D341Med (cell line): ENCODE measurements at regions not wholly inside any gene's neighbourhood (a gene's known extent, or its start where the extent isn't known, plus 50 kb on each side); places are given as distances from the start of the nearest gene placed in this dataset.

Experiments used
- DNase-seq: peaks from one replicate; pipeline ENCODE4 v3.0.0; 2012; ENCODE audit warnings: low spot score

- peak; percentile 55 for DNase-seq
Measured at GRCh38 chr22:23522623-23523251, 57.4 kb downstream of the IGLL1 start.

- DNase-seq = peak; percentile 99
Measured at GRCh38 chr22:23521441-23522113, 58.5 kb downstream of the IGLL1 start.

- peak; percentile 68 for DNase-seq
Measured at GRCh38 chr22:23520863-23521440, 59.1 kb downstream of the IGLL1 start.

- DNase-seq = no peak
Measured at GRCh38 chr22:23519442-23520157, 60.5 kb downstream of the IGLL1 start.

GRCh38 chr22:23518376-23519187, 61.5 kb downstream of the IGLL1 start:
- peak; percentile 56 for DNase-seq

- DNase-seq = no peak
Measured at GRCh38 chr22:23517804-23518375, 62.2 kb downstream of the IGLL1 start.

GRCh38 chr22:23516304-23516703, 63.8 kb downstream of the IGLL1 start:
- DNase-seq = no peak

GRCh38 chr22:23514322-23515038, 65.6 kb downstream of the IGLL1 start:
- DNase-seq = no peak

GRCh38 chr22:23513705-23514104, 66.4 kb downstream of the IGLL1 start:
- no peak for DNase-seq

GRCh38 chr22:23513133-23513532, 67.0 kb downstream of the IGLL1 start:
- DNase-seq = no peak

- no peak for DNase-seq
Measured at GRCh38 chr22:23512721-23513120, 67.4 kb downstream of the IGLL1 start.

- DNase-seq = no peak
Measured at GRCh38 chr22:23512348-23512705, 67.8 kb downstream of the IGLL1 start.

- DNase-seq = no peak
Measured at GRCh38 chr22:23511627-23512347, 68.3 kb downstream of the IGLL1 start.

- no peak for DNase-seq
Measured at GRCh38 chr22:23509571-23510302, 70.4 kb downstream of the IGLL1 start.

- no peak for DNase-seq
Measured at GRCh38 chr22:23504516-23504915, 75.6 kb downstream of the IGLL1 start.

GRCh38 chr22:23503736-23504440, 76.2 kb downstream of the IGLL1 start:
- no peak for DNase-seq

- DNase-seq = no peak
Measured at GRCh38 chr22:23503142-23503541, 76.9 kb downstream of the IGLL1 start.

GRCh38 chr22:23501708-23502107, 78.4 kb downstream of the IGLL1 start:
- DNase-seq = no peak

- DNase-seq = no peak
Measured at GRCh38 chr22:23501261-23501619, 78.8 kb downstream of the IGLL1 start.
